ENCODE measurements at regions not wholly inside any gene's neighbourhood (a gene's known extent, or its start where the extent isn't known, plus 50 kb on each side); places are given as distances from the start of the nearest gene placed in this dataset.

DNA sequence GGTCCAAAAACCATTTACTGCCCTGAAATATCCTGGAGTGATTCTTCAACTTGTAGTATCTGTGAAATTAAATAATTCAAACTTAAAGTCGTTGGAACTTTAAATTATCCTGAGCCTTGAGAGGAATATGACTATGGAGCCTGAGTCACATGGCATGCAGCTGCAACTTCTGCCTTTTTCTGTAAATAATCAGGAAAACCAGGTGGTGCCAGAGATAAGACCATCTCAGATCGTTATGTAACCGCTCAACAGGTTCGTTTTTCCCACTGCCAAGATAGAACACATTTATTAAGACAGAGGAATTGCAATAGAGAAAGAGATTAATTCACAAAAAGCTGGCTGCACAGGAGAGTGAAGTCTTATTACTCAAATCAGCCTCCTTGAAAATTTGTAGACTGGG is 876.5 kb downstream of the SUCLG1 start:
- no peak overlapping the region for H3K4me3 ChIP-seq
- no peaks in the 10 kb centered on the region for H3K4me1 ChIP-seq
- TF ChIP-seq, protein P1, sequence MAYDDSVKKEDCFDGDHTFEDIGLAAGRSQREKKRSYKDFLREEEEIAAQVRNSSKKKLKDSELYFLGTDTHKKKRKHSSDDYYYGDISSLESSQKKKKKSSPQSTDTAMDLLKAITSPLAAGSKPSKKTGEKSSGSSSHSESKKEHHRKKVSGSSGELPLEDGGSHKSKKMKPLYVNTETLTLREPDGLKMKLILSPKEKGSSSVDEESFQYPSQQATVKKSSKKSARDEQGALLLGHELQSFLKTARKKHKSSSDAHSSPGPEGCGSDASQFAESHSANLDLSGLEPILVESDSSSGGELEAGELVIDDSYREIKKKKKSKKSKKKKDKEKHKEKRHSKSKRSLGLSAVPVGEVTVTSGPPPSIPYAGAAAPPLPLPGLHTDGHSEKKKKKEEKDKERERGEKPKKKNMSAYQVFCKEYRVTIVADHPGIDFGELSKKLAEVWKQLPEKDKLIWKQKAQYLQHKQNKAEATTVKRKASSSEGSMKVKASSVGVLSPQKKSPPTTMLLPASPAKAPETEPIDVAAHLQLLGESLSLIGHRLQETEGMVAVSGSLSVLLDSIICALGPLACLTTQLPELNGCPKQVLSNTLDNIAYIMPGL (CRISPR knock-in tag; IDR thresholded peaks at IDR 0.05; ENCODE audit: borderline replicate concordance), result no peak
- no peak for TF ChIP-seq MAZ (IDR thresholded peaks at IDR 0.05; ENCODE audit: borderline replicate concordance, low read depth, low read length)
- TF ChIP-seq, protein P2, sequence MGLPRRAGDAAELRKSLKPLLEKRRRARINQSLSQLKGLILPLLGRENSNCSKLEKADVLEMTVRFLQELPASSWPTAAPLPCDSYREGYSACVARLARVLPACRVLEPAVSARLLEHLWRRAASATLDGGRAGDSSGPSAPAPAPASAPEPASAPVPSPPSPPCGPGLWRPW (IDR thresholded peaks at IDR 0.05), result no peak
- no peak for TF ChIP-seq JUNB (IDR thresholded peaks at IDR 0.05)
- TF ChIP-seq, protein P3, sequence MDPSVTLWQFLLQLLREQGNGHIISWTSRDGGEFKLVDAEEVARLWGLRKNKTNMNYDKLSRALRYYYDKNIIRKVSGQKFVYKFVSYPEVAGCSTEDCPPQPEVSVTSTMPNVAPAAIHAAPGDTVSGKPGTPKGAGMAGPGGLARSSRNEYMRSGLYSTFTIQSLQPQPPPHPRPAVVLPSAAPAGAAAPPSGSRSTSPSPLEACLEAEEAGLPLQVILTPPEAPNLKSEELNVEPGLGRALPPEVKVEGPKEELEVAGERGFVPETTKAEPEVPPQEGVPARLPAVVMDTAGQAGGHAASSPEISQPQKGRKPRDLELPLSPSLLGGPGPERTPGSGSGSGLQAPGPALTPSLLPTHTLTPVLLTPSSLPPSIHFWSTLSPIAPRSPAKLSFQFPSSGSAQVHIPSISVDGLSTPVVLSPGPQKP (IDR thresholded peaks at IDR 0.05; ENCODE audit: low read depth, low read length), result no peak
- no peak for TF ChIP-seq CEBPB (IDR thresholded peaks at IDR 0.05)
- no peak for TF ChIP-seq KDM5A (IDR thresholded peaks at IDR 0.05)
- TF ChIP-seq ZNF302 (CRISPR knock-in tag; IDR thresholded peaks at IDR 0.05), result no peak
- no peak for TF ChIP-seq SMC3 (IDR thresholded peaks at IDR 0.05)
- TF ChIP-seq HDAC2 (IDR thresholded peaks at IDR 0.05), result no peak
- no peak for TF ChIP-seq CHD2 (IDR thresholded peaks at IDR 0.05; ENCODE audit: low read length, partially characterized antibody)
- TF ChIP-seq KDM1A (IDR thresholded peaks at IDR 0.05; ENCODE audit: low read depth), result no peak
- no peak for TF ChIP-seq NPAS2 (CRISPR knock-in tag; IDR thresholded peaks at IDR 0.05; ENCODE audit: borderline replicate concordance)
- no peak for TF ChIP-seq RAD21 (conservative IDR thresholded peaks at IDR 0.05 in 1 of 2, IDR thresholded peaks at IDR 0.05 in 1 of 2)
- TF ChIP-seq NFE2L2 (conservative IDR thresholded peaks at IDR 0.05; ENCODE audit: low read length), result no peak
- TF ChIP-seq PHF8 (IDR thresholded peaks at IDR 0.05; ENCODE audit: borderline replicate concordance, low read depth), result no peak
- no peak for TF ChIP-seq MAFK (IDR thresholded peaks at IDR 0.05; ENCODE audit: partially characterized antibody)
- ChIA-PET CTCF (no interaction called here), POLR2A (no interaction called here)
- 0 out of 3 replicates have a peak, but pooled peaks cover 3% of the 10 kb centered on the region for H3K9me3 ChIP-seq
- no peak for ATAC-seq
- WGBS (ENCODE audit: missing lambda C conversion rate), result 9% methylated on average over 4 of the region's 4 CpGs
- no peak for FAIRE-seq
- no peak overlapping the region for H3K4me2 ChIP-seq
- H3K27ac ChIP-seq, result no peak overlapping the region
- DNase-seq (ENCODE audit: low read depth in 1 of 2, low spot score in 1 of 2), result no peak

DNA sequence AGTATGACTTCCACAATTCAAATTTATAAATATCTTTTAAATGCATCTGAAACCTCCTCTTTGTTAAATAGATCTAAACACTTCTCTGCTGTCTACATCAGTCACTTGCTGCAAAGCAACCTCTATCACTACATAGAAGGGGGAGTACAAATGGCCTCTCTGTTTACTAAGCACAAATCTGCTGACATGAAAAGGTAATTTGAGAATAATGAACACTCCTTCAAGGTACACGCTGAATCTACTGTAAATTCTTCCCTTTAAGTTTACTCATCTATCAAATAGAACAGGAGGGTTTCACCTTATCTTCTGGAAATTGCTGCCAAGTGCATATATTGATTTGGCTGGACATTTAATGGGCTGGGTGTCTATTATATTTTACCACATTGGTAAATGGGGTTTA is 879.6 kb downstream of the SUCLG1 start:
- no peak overlapping the region for H3K4me3 ChIP-seq
- FAIRE-seq, result no peak
- no peaks in the 10 kb centered on the region for H3K4me1 ChIP-seq
- no peak for ATAC-seq
- ChIA-PET CTCF (no interaction called here), POLR2A (no interaction called here)
- 4% methylated on average over 1 of the region's 1 CpG for WGBS (ENCODE audit: missing lambda C conversion rate)
- no peak for TF ChIP-seq ZC3H11A (IDR thresholded peaks at IDR 0.05)
- no peak for TF ChIP-seq PHF8 (IDR thresholded peaks at IDR 0.05; ENCODE audit: borderline replicate concordance, low read depth)
- TF ChIP-seq FOSB (CRISPR knock-in tag; IDR thresholded peaks at IDR 0.05), result no peak
- TF ChIP-seq, protein P4, sequence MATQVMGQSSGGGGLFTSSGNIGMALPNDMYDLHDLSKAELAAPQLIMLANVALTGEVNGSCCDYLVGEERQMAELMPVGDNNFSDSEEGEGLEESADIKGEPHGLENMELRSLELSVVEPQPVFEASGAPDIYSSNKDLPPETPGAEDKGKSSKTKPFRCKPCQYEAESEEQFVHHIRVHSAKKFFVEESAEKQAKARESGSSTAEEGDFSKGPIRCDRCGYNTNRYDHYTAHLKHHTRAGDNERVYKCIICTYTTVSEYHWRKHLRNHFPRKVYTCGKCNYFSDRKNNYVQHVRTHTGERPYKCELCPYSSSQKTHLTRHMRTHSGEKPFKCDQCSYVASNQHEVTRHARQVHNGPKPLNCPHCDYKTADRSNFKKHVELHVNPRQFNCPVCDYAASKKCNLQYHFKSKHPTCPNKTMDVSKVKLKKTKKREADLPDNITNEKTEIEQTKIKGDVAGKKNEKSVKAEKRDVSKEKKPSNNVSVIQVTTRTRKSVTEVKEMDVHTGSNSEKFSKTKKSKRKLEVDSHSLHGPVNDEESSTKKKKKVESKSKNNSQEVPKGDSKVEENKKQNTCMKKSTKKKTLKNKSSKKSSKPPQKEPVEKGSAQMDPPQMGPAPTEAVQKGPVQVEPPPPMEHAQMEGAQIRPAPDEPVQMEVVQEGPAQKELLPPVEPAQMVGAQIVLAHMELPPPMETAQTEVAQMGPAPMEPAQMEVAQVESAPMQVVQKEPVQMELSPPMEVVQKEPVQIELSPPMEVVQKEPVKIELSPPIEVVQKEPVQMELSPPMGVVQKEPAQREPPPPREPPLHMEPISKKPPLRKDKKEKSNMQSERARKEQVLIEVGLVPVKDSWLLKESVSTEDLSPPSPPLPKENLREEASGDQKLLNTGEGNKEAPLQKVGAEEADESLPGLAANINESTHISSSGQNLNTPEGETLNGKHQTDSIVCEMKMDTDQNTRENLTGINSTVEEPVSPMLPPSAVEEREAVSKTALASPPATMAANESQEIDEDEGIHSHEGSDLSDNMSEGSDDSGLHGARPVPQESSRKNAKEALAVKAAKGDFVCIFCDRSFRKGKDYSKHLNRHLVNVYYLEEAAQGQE (IDR thresholded peaks at IDR 0.05), result no peak
- TF ChIP-seq RNF2 (IDR thresholded peaks at IDR 0.05; ENCODE audit: borderline replicate concordance, low read depth), result no peak
- no peak for TF ChIP-seq ZFP36 (IDR thresholded peaks at IDR 0.05; ENCODE audit: borderline replicate concordance, partially characterized antibody)
- TF ChIP-seq BHLHE40 (IDR thresholded peaks at IDR 0.05; ENCODE audit: low read depth, low read length), result no peak
- TF ChIP-seq FOSL2 (IDR thresholded peaks at IDR 0.05), result no peak
- no peak for TF ChIP-seq FOSL2 (CRISPR knock-in tag; IDR thresholded peaks at IDR 0.05)
- DNase-seq (ENCODE audit: low read depth in 1 of 2, low spot score in 1 of 2), result no peak
- H3K4me2 ChIP-seq, result no peak overlapping the region
- 0 out of 3 replicates have a peak, but pooled peaks cover 3% of the 10 kb centered on the region for H3K9me3 ChIP-seq
- no peak overlapping the region for H3K27ac ChIP-seq
